HG02623 (cell line): ENCODE measurements at regions not wholly inside any gene's neighbourhood (a gene's known extent, or its start where the extent isn't known, plus 50 kb on each side); places are given as distances from the start of the nearest gene placed in this dataset.
"Not testable (repeated sequence)": the region's sequence is repeated elsewhere in the genome, so short reads cannot be mapped to it uniquely, and the experiment has no call there.

Source experiments
- ATAC-seq: cut with Tn5 transposase; IDR thresholded peaks from one replicate; pipeline ENCODE4 v1.9.1; 2021; ENCODE audit warnings: moderate library complexity; ENCODE audit not compliant: unreplicated experiment

DNA sequence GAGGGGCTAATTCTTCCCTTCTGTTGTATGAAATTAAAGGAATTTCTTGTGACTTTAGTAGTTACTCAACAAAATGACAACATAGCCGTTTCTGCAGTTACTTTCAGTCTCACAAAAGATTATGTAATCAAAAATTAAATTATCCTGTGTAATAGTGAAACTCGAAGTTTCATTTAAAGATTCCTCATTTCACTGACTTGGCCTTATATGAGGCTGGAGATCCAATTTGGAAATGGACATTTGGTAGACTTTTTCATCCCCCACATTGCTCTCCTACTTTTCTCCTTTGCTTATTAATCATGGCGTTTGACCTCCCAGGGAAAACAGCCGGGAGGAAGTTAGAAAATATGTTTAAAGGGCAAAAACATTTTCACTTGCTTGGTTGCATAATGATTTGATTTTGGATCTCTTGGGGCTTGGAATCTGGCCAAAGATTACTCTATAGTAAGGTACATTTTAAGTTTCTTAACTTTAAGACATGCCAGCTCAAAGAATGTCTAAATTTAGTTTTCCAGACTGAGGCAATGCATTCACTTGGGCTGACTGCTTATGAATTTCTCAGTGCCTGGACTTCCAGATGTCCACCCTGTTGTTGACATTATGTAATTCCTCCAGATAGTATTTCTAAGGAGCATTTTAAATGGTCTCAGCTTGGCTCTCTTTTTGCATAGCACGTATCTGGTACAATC, 1364.9 kb upstream of the MIR17HG start:
- no peak for ATAC-seq

DNA sequence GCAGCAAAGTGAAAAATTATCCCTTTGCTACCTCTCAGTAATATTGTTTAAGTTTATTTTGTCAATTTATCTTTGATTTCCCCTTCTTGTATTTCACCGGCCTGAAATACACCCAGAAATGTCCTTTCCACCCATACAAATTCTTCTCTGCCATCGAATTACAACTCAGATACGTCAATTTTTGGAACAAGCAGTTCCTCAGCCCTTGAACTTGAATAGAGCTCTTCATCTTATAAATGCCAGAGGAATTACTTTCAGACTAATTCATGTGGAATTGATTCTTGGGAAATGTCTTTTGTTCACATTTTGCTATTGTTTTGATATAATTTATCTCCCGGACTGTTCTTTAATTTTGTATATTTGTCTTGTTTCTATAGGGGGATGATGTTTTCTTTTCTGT, 1359.3 kb upstream of the MIR17HG start:
- ATAC-seq, result no peak

DNA sequence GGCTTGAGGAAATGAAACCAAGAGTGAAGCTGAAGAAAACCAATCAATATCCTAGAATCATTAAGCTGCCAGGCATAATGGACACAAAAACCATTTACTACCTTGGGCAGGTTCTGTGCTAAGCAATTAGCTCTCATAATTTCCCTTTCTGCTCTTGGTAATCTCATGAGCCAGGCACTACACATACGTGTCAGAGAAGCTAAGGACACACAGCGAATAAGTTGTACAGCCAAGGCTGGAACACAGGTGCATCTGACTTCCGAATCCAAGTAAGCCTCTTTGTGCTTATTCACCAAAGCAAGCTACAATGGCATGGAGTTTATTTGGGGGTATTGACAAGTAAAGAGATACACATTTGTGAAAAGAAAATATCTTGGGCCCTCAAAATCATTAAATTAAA, 1343.9 kb upstream of the MIR17HG start:
- ATAC-seq, result no peak

DNA sequence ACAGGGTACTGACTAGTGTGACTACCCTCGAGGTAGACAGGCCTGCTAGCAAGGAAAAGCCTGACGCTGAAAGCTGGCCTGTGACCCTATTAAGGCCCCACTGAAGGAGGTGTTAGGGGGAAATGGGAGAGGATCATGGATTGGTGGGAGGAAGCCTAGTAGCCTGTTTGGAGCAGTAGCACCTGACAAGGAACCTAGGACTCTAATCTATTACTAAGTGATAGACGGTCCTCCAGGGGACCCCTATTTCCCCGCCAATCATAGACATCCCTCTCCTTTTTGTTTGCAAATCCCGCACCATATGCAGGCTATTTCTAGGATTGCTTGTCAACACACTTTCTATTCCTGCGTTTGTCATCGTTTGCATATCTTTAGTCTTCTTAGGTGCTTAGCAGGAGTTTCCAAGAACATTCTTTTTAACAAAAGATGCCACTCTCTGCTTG, 1338.8 kb upstream of the MIR17HG start:
- no peak for ATAC-seq

DNA sequence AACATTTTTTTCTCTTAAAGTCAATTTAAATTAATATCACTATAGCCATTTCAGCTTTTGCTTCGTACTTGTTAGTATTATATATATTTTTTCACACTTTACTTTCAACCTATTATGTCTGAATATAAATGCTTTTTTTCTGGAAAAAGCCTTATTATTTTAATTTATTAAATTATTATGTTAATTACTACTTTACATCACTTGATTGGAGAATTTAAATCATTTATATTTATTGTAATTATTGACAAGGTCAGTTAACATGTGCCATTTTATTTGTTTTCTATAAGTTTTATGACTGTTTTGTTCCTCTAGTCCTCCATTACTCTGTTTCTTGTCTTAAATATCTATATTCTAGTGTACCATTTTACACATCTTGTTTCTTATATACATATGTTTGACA, 1333.4 kb upstream of the MIR17HG start:
- ATAC-seq, result no peak

DNA sequence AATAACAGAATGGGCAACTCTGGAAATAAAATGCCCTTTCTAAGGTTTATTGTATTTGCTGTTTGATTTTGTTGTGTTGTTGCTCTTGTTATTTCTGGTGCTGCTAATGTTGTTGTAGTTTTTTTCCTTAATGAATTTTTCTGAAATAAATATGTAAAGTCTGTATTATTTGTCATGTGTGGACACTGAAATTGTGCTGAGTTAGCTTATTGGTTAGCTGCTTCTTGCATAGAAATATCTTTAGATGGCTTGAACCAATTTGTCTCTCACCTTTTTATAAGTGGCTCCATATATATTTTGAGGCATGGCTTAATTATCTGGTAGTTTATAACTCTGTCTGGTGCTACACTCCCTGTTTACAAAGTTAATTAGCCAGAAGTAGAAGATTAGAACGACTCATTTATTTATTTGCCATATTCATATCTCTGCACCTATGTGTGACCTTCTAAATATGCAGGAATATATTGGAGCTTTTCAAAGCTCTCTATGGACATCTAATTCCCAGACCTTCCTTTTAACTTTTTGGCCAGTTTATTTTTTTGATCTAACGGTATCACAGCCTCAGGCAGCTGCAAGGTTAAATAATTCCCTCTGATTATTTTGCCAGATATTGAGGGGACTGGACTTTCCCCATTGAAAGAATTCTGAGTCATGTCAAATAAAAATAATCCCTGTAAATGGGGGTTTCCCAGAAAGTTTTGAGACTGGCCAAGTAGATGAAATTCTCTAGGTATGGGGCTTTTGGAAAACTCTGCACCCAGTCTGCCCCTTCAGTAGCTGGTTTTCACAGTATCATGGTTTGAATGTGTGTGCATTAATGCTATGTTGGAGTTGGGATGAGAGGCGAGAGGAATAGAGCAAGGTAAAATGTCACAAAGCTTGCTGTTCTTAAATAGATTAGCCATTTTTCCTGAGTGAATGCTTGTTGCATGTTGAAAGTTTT, 1331.7 kb upstream of the MIR17HG start:
- no peak for ATAC-seq

DNA sequence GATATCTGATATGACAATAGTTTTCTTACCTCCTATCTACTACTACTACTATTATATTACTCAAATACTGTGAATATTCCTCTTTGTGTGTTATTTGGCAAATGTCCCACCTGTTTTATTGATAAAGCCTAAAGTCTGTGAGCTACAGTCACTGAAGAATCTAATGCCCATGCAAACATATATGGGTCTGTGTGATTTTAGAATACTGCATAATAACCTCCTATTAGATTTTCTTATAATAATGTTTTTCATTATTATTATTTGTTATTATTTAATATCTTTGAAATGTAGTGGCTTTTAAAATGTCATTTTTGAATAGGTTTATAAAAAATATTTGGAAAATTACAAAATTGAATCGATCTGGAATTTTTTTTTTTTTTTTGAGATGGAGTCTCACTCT, 1330.8 kb upstream of the MIR17HG start:
- ATAC-seq, result no peak

DNA sequence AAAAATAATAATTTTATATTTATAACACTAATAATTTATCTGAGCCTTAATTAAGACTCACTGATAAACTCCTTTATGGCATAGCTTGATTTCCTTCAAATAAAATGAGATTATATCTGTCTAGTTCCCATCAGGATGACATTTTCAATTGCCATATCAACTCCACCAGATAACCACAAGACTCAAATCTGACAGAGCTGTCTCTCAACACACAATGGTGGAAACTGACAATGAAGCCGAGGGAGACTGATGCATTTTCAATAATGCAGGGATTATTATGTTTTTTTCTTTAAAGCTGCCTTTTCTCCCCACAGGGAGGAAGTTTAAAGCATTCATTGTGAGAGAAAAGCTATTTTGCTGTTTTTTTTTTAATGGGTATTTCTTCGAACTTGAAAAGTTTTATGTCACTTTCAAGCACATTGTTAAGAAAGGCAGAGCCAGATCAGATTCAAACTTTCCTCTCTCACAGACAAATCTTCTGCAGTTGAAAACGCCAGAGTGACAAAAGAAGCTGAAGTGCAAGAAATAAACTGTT, 1326.9 kb upstream of the MIR17HG start:
- ATAC-seq, result no peak

DNA sequence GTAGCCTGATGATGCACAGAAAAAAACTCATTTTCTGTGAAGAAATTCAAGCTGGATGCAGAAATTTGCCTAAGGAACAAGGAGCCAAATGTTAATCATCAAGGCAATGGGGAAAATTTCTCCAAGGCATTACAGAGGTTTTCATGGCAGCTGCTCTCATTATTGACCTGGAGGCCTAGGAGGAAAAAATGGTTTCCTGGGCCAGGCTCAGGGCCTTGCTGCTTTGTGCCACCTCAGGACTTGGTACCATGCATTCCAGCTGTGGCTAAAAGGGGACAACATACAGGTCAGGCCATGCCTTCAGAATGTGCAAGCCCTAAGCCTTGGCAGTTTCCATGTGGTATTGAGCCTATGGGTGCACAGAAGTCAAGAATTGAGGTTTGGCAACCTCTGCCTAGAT, 1320.1 kb upstream of the MIR17HG start:
- no peak for ATAC-seq

DNA sequence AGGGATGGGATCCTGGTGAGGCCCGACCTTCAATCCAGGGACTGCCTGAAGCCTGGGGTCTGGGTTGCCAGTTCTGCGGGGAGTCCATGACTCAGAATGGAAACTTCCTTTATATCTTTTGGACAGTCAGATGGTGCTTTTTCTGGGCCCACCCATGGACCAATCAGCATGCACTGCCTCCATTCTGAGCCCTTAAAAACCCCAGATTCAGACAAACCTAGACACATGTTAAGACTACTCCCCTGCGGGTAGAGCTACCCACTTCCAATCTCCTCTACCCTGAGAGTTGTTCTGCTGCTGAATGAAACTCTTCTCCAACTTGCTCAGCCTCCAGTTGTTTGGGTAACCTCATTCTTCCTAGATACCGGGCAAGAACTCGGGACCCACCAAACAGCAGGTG, 1315.2 kb upstream of the MIR17HG start:
- ATAC-seq, result no peak

DNA sequence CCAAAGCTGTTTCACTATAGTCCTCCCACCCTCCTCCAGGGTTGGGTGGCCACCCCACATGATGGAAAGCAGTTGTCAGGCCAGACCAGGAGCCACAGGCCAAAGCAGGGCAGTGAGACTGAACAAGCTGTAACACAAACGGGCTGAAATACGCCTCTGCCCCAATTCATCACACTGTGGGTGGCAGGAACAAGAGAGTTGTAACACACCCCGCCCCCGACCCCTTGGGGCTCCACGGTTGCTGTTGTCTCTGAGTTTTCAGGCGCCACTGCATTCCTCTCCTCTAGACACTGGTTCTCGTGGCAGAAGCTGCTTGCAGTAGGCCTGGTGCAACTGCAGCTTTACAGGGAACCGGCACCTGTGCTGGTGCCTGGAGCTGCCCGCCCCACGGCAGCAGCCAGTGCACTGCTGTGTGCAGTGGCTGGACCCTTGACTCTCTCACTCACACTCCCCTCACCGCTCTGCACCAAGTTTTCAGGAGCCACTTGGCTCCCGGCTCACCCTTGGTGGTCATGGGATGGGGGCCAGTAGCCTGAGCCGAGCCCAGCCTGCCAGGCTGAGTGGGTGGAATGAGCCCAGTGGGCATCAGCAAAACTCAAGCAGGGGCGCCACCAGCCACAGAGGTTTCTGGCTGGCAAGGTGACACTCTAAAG, 1314.5 kb upstream of the MIR17HG start:
- ATAC-seq, result no peak

DNA sequence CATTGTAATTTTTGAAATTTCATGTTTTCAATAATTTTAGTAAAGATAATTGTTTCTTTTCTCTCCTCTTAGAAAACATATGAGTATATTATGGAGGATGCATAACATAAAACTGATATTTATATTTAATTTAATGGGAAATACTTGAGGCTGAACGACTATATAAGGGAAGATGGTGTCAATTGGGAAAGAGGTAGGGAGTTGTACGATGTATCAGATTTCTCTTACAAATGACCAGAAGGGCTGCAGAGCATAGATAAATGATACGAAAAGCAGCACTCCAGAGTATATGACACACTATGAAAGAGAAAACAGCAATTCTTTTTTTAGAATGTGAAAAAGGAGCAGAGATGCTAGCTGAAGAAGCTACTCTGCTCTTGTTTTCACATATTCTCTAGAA, 1308.0 kb upstream of the MIR17HG start:
- no peak for ATAC-seq

DNA sequence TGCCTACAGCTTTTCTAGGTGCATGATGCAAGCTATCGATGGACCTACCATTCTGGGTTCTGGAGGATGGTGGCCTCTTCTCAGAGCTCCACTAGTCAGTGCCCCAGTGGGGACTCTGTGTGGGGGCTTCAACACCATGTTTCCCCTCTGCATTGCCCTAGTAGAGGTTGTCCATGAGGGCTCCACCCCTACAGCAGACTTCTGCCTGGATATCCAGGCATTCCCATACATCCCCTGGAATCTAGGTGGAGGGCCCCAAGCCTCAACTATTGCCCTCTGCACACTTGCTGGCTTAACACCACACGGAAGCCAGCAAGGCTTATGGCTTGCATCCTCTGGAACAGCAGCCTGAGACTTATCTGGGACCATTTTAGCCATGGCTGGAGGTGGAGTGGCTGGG, 1299.9 kb upstream of the MIR17HG start:
- no peak for ATAC-seq

DNA sequence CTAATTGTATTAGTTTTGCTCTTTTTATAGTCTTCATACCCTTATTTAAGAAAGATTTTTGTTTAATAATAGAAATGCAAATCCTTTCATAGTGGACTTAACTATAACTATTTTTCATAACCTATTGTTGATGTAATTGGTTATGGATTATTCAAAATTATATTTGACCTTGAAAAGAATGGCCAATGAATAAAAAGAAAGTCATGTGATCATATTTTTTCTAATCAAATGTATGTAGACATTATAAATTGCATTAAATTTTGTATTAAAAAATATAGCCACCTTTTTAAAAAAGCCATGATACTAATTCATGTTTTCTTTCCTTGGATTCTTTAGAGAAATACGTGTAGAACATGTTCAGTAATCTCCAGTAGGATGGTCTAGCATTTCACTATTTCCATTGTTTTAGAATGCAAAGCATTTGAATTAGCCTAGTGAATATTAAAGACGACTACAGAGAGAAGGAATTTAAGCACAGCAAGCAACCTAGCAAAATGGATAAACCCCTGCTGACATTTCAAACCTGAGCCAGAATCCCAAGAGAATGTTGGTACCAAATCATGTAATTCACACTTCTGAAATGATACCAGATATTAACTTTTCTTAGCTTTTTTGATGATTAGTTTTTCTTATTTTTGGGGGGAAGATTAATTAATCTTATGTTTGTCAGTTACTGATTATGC, 1297.4 kb upstream of the MIR17HG start:
- no peak for ATAC-seq

DNA sequence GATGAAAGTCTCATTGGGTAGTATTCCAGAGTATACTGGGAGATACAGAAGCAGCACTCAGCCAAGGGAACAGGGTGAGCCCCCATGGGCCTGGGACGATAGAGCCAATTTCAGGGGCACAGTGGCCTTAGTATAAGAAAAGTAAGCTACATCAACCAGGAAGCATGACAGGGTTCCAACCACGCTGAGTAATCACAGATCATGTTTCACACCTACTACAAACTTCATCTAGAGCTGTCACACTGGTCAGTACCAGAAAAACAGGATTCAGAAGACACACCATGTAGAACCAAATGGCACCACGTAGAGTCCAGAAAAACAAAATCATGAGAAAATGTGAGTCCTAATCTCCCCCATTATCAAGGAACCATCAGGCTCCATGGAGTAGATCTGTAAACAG, 1292.4 kb upstream of the MIR17HG start:
- ATAC-seq, result no peak

DNA sequence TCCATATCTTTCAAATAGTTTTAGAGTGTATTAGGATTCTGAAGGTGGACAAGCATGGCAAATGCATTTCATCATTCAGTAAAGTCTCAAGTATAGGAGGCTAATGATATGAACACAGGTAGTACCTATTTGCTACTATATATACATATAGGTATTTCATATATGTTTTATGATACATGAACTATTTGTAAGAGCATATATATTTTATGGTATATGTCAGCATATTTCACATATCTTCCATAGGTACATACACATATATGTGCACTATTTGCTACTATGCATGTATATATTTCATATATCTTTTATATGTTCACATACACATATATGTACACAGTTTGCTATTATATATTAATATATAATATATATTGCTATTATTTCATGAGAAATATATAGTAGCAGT, 1291.7 kb upstream of the MIR17HG start:
- no peak for ATAC-seq

DNA sequence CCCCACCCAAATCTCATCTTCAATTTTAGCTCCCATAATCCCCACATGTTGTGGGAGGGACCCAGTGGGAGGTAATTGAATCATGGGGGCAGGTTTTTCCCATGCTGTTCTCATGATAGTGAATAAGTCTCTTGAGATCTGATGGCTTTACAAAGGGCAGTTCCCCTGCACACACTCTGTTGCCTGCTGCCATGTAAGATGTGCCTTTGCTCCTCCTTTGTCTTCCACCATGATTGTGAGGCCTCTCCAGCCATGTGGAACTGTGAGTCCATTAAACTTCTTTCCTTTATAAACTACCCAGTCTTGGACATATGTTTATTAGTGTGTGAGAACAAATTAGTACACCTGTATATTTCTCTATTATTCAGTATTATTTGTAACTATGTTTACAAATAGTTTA, 1283.3 kb upstream of the MIR17HG start:
- not testable (repeated sequence) for ATAC-seq

DNA sequence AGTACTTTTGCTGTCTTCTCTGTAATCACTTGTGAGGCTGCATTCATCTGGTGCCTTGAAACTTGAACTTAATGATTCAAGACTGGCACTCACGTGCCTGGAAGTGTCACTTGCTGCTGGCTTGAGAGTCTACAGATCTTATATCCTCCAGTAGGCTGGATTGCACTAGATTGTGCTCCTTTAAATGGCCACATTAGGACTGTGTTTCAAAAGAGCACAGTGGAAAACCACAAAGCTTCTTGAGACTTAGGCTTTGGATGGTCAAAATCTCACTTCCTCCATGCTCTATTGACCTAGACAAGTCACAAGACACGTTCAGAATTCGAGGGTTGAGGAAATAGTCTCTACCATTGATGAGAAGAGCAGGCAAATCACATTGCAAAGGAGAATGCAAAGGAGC, 1278.8 kb upstream of the MIR17HG start:
- no peak for ATAC-seq

DNA sequence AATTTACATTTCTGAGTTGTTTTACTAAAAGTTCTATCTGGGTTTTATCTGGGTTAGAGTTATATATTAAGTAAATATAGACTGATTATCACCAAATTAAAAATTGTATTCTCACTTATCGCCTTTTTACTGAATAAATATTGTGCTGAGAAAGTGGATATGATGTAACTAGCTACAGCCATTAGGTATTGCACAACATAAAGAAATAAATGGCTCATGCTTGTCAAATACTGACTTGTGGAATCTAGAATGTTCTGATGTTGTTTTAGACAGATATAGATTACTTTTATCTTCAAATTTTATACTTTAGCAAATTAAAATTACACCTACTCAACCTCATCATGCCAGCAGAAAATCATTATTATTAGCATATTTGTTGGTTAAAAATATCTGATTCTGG, 1277.1 kb upstream of the MIR17HG start:
- no peak for ATAC-seq

DNA sequence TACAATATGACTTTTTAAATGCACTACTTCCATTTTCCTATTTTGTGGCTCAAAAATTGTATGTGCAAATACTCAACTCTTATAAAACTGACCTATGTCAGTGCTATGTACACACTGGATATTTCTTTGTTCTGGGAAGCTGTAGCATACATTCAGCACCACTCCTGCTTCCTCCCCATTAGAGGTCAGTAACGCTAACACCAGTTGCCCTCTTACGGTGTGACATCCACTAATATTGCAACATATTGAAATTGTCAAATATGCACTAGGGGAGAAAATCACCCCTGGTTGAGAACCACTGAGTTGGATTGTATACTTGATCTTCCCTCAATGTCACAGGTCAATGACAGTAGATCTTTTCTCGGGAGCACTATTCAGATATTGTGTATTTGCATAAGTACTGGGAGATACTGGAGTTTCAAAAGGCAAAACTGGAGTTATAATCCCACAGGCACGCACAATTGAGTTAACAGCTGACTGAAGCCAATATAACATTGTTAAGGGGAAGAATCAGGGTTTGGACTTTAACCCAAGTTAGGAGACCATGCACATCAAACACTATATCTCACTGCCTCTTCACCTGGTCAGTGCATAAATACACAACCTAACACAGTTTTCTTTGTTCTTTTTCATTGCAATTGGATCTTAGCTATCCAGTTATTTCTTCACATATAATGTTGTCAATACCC, 1276.5 kb upstream of the MIR17HG start:
- ATAC-seq, result no peak
